Ramos (cell line): ENCODE measurements at regions not wholly inside any gene's neighbourhood (a gene's known extent, or its start where the extent isn't known, plus 50 kb on each side); places are given as distances from the start of the nearest gene placed in this dataset.

Experiments
- in situ Hi-C: fragments of 300-500 bp; cut with MboI; formaldehyde crosslinking; loops from one replicate; pipeline ENCODE4 v1.14.3; 2022; ENCODE audit warnings: low sequenced_read_pairs; ENCODE audit not compliant: unreplicated experiment

DNA sequence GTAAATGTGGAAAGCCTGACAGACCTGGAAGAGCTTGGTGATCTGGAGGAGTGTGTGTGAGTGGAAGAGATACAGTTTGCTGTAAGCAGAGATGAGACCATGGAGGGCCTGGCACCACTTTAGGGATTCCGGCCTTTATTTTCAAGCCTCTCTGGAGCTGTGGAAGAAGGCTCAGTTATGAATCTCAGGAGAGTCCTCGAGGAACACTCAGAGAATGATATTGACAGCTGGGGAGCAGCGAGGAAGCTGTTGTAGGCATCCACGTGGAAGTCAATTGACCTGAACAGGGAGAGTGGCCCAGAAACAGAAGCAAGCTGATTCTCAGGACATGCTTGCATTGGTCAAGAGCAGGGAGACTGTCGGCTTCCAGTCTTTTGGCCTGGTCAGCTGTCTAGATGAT lies 108.4 kb upstream of the FOXQ1 start:
- in situ Hi-C loops: no loop called here

- in situ Hi-C loops: no loop called here
Observed at GRCh38 chr6:1202201-1202600, 109.7 kb upstream of the FOXQ1 start.

DNA sequence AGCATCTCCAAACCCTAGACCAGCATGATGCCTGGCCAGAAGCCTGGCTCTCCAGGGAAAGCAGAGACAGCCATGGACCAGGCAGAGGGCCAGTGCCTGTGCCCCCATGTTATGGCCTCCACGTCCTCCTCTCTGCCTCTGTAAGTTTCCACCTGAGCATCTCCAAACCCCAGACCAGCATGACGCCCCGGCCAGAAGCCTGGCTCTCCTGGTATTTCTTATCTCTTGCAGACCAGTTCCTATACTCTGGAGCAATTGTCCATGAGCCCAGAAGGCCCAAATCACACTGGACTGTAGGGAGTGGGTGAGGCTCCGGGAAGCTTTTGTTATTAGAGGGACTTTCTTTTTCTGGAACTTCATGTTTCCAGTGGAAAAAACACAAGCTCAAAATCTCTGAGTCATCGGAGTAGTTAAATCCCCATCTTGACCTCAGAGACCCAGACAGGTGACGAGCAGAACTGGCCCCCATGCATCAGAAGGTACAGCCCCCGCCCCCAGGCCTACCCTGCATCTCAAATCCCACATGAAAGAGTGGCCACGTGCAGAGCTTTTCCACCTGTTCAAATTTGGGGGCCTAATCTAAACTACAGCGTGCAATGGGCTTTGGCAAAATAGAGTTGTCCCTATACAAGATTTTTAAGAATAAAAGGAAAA lies 110.2 kb upstream of the FOXQ1 start:
- in situ Hi-C loops: no loop called here

GRCh38 chr6:1200409-1201101 lies 111.3 kb upstream of the FOXQ1 start:
- in situ Hi-C loops: no loop called here

- in situ Hi-C loops: no loop called here
Observed at GRCh38 chr6:1200081-1200408, 111.9 kb upstream of the FOXQ1 start.

DNA sequence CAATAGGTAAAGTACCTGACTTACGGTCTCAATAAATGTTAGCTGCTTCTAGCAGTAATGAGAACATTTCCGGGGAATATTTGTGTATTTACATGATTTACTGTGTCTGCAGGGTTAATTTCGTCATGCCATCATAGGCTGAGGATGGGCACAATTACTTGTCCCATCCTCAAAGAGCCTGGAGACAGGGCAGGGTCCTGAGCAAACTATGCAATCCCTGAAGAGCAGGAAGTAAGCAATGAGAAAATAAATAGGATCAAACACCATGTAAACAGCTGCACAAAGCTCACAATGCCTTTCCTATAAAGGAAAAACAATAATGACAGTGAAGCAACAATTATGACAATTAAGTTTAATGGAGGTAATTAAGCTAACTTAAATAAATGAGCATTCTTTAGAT lies 114.6 kb upstream of the FOXQ1 start:
- in situ Hi-C loops: no loop called here

DNA sequence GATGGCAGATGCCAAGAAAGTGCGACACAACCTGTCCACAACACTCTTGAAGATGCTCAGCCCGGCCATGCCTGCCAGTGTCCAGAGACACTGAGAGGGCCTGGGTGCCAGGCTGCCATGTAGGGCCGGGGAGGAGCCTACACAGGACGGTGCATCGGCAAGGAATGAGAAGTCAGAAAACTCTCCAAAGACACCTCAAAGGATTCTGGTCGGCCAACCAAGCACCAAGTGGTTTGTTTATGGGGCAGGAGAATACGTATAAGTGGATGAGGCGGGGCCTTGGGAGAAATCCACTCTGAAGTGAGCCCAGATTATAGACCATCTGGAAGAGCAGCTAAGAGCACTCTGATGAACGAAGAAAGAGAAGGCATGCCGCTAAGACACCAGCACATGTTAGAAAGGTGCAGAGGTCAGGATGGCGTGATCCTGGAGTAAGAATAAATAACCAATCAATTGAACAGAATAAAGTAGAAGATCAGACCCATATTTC lies 120.7 kb upstream of the FOXQ1 start:
- in situ Hi-C loops: no loop called here

DNA sequence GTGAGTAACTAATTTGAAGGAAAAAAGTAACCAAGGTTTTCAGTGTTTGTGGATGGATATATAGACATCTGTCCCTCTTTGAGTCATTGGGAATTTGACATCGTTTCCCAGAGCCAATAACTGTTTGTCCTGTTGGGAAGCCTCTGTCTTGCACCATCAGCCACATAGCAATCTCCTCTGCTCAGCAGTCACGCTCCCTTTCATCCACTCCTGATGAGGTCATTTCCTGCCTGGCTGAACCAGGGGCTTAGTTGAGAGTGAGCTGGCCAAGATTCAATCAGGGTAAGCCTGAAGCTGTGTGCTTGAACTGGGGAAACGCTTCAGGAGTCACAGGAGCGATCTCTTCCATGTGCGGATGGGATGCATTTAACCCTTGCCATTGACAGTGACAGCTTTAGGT lies 121.5 kb upstream of the FOXQ1 start:
- in situ Hi-C loops: no loop called here

DNA sequence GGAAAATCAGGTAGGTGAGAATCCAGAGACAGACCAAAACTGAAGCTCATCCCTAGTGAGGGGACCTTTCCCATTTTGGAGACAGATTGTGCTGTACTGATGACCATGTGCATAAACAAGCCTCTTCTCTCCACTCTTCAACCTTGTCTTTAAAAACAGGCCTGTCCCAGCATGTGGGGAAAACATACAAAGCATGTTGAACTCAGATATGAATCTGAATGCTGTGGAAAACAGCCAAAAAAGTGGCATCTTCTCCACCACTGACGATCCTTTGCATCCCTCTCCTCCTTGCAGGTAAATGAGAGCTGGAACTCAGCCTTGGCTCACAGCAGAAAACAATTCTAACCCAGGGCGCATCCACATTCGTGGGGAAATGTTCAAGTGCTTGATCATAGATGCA lies 123.7 kb upstream of the FOXQ1 start:
- in situ Hi-C loops: no loop called here

- in situ Hi-C loops: no loop called here
Observed at GRCh38 chr6:1187293-1188131, 124.4 kb upstream of the FOXQ1 start.

DNA sequence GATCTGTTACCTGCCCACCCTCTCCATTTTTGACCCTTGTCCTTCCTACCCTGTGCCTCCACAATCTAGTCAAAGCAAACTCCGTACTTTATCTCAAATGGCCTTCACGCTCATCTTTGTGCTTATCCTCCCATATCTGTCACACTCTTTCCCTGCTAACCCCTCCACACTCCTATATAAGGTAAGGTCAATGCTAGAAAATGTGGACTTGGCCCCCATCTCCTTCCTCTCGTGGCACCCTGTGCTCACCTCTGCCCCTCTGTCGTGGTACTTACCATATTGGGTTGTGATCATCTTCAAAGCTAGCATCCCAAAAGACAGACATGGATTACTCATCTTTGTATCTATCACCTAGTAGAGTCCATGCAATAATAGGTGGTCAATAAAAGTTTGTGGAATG lies 127.6 kb upstream of the FOXQ1 start:
- in situ Hi-C loops: no loop called here

DNA sequence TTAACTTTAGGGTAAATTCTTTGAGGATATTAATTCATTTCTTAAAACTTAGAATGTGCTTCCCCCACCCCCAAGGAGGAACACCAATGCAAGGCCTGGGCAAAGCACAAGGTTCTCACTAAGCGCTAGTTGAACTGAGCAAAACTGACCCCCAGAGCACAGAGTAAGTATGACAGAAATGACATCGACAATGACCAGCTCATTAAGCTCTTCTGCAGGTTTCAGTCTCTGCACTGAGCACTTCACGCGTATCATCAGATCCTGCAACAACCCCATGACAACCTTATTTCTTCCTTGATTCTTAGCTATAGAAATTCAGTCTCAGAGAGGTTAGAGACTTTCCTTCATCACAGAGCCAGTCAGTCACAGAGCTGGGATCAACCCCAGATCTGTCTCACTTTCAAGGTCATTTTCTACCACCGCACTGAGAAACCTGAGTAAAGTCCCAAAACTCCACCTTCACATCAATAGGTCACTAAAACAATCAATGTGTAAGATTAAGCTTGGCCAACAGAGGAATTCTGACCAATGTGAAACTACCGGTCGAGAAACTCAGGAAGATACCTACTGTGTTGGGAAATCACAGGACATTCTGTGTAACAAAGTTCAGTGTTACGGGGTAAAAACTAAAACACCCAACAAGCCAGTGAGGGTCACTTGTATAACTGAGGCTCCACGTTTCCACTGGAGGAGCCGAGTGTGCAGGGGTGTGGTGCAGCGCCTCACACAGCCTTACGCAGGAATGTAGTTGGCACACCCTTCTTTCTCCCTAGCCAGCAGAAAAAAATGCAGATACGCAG lies 129.0 kb upstream of the FOXQ1 start:
- in situ Hi-C loops: no loop called here

DNA sequence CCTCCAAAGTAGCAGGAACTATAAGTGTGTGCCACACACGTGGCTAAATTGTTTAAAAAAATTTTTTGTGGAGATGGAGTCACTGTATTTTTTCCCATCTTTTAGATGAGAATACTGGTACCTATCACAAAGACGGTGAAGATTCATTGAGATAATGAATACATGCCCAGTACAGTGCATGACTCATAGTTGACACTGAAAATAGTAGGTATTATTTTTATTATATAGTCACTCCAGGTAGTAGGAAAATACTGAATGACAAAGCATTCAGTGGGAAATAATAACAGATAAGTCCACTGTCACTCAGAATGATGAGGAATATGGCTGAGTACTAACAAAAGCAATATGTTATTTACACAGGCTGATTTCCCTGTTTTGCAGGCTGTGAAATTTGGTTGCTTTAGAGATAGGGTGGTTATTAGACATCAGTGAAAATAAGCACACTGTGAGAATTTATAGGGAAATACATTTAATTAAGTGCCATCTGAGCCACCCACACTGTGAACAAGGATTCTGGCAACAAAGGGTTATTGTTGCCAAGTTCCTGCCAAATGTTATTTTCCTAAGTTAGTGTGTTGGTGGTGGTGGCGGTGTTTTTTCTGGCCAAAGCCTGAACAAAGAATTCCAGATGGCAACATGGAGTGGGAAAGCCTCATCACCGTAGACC lies 129.8 kb upstream of the FOXQ1 start:
- in situ Hi-C loops: no loop called here

- in situ Hi-C loops: no loop called here
Observed at GRCh38 chr6:1179571-1180459, 132.1 kb upstream of the FOXQ1 start.

- in situ Hi-C loops: no loop called here
Observed at GRCh38 chr6:1178590-1178989, 133.3 kb upstream of the FOXQ1 start.

GRCh38 chr6:1176567-1176966 lies 135.3 kb upstream of the FOXQ1 start:
- in situ Hi-C loops: no loop called here

DNA sequence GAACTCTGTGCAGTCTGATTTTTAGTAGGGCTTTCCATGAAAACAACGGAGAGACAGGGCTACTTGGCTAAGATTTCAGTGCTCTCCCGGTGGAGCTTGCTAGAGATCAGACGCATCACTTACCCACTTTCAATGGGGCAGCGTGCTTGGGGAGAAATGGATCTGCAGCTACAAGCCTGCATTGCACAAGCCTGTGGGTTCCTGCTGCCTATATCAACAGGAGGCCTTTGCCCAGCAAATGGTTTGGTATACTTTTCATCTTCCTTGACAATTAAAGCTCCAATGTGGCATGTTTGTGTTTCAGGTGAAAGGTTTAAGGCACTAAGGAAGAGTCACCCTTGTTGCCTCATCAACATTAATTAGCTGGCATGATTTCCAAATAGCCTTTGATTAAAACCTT lies 136.0 kb upstream of the FOXQ1 start:
- in situ Hi-C loops: no loop called here

GRCh38 chr6:1170794-1171193 lies 141.1 kb upstream of the FOXQ1 start:
- in situ Hi-C loops: no loop called here

DNA sequence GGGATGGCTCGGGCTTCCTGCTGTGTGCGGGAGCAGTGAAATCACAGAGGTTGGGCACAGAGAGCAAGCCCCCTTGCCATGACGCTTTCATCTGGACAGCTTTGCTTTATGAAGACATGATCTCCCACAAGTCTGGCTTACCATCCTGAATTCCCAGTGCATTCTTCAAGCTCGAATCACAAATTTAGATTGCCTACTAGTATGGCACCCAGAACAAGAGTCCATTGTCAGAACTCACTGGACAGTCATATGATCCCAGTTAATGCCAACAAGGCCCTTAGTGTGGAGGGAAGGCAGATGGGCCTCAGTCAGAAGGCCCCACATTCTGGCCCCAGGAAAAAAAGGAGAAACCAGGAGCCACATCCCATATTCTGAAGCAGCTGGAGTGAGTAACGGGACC lies 147.3 kb upstream of the FOXQ1 start:
- in situ Hi-C loops: no loop called here
